Right lobe of liver (tissue), 4 donors: ENCODE measurements at regions not wholly inside any gene's neighbourhood (a gene's known extent, or its start where the extent isn't known, plus 50 kb on each side); places are given as distances from the start of the nearest gene placed in this dataset.

ENCODE experiments used
- POLR2A ChIP-seq: fragments of 450-650 bp; IDR thresholded peaks from one replicate; pipeline ENCODE4 v1.6.1; 2017; ENCODE audit warnings: antibody characterized with exemption, mild to moderate bottlenecking
- TF ChIP-seq, protein P1 (sequence below), 4 donors: fragments of 200-600 bp in 3 of 4; fragments of 450-650 bp in 1 of 4; IDR thresholded peaks; one replicate each; pipeline versions ENCODE4 v1.5.1 to v1.8.0; 2016 to 2022; ENCODE audit warnings: antibody characterized with exemption in 4 of 4, mild to moderate bottlenecking in 2 of 4
- donor health status: DM: no; HTN: no; CAD: no.
- donor health status: DM: no; HTN: no; CAD: no.
- donor health status: DM: no; HTN: yes; CAD: no.

DNA sequence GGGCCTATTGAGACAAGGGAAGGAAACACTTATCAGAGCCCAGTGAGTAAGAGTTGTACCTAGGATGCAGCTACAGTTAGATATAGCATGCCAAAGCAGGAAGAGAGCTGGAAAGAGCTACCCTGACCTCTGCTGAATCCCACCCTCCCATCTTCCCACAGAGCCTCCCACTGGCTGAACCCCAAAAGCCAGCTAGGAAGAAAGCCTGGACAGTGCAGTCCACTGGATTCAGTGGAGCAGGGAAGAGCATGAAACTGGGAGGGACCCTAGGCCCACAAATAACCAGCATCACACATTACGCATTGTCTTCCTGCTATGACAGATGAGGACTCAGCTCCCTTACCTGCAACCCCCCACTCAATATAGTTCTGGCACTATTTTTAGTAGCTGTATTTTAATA, 81.5 kb upstream of the AKAP13 start:
- TF ChIP-seq, protein P1, sequence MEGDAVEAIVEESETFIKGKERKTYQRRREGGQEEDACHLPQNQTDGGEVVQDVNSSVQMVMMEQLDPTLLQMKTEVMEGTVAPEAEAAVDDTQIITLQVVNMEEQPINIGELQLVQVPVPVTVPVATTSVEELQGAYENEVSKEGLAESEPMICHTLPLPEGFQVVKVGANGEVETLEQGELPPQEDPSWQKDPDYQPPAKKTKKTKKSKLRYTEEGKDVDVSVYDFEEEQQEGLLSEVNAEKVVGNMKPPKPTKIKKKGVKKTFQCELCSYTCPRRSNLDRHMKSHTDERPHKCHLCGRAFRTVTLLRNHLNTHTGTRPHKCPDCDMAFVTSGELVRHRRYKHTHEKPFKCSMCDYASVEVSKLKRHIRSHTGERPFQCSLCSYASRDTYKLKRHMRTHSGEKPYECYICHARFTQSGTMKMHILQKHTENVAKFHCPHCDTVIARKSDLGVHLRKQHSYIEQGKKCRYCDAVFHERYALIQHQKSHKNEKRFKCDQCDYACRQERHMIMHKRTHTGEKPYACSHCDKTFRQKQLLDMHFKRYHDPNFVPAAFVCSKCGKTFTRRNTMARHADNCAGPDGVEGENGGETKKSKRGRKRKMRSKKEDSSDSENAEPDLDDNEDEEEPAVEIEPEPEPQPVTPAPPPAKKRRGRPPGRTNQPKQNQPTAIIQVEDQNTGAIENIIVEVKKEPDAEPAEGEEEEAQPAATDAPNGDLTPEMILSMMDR (IDR thresholded peaks at IDR 0.05), result no peak
- TF ChIP-seq POLR2A, result no peak
